GM12891 (cell line): ENCODE measurements at regions not wholly inside any gene's neighbourhood (a gene's known extent, or its start where the extent isn't known, plus 50 kb on each side); places are given as distances from the start of the nearest gene placed in this dataset.

Experiments used
- DNase-seq: peaks from one replicate; pipeline ENCODE4 v3.0.0; 2011; ENCODE audit warnings: low spot score; ENCODE audit not compliant: insufficient read length
- FAIRE-seq: peaks from 2 replicates; lab custom pipeline; 2011; peaks lifted over from hg19 to GRCh38; lab: Jason Lieb, UNC
- PAX5 ChIP-seq: IDR thresholded peaks from 2 replicates; pipeline ENCODE4 v1.6.1; 2011; ENCODE audit warnings: low read length, moderate library complexity, mild to moderate bottlenecking; ENCODE audit not compliant: insufficient read depth, severe bottlenecking
- POLR2A ChIP-seq: IDR thresholded peaks from 2 replicates; pipeline ENCODE4 v1.6.1; 2011; ENCODE audit warnings: low read depth, low read length, control low read depth
- POLR2AphosphoS5 ChIP-seq: IDR thresholded peaks from 2 replicates; pipeline ENCODE4 v1.6.1; 2011; ENCODE audit warnings: low read depth, low read length, control low read depth
- POU2F2 ChIP-seq: IDR thresholded peaks from 2 replicates; pipeline ENCODE4 v1.6.1; 2011; ENCODE audit warnings: low read depth, mild to moderate bottlenecking, control low read depth, low read length, moderate library complexity
- SPI1 ChIP-seq: IDR thresholded peaks from 2 replicates; pipeline ENCODE4 v1.6.1; 2011; ENCODE audit warnings: low read depth, low read length, control low read depth
- TAF1 ChIP-seq: IDR thresholded peaks from 2 replicates; pipeline ENCODE4 v1.6.1; 2011; ENCODE audit warnings: low read depth, low read length, control low read depth

GRCh38 chr2:116716038-116716437 is 1098.5 kb upstream of the DDX18 start:
- TF ChIP-seq SPI1 (no peak), TAF1 (no peak), POLR2A (no peak), PAX5 (no peak), POU2F2 (no peak), POLR2AphosphoS5 (no peak)
- FAIRE-seq (no peak), DNase-seq (no peak)

DNA sequence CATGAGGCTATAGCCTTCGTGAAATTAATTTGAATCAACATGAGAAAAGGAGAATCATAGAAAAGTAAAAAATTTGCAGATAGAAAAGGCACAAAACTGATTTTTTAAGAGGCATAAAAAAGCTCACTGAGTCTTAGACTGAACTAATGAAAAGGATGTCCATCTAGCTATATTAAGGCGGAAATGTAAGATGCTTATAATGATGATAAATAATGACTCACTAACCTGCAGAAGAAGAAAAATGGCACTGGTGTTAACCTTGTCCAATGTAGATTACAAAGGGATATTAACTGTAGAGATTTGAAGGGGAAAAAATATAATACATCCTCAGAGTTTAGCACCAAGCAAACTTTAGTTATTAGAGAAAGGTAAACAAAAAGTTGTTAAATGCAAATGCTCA is 1098.0 kb upstream of the DDX18 start:
- no peak for DNase-seq
- FAIRE-seq, result no peak

GRCh38 chr2:116717832-116718231 is 1096.7 kb upstream of the DDX18 start:
- TF ChIP-seq TAF1, result no peak
- FAIRE-seq (no peak), DNase-seq (no peak)

More for the DNA sequence above, 1098.0 kb upstream of the DDX18 start:
- TF ChIP-seq SPI1, result no peak
- TF ChIP-seq PAX5, result no peak
- no peak for TF ChIP-seq TAF1
- no peak for TF ChIP-seq POU2F2
- TF ChIP-seq POLR2A, result no peak
- no peak for TF ChIP-seq POLR2AphosphoS5

- FAIRE-seq, result no peak
- TF ChIP-seq POLR2AphosphoS5 (no peak), PAX5 (no peak), TAF1 (no peak)
- no peak for DNase-seq
Observed at GRCh38 chr2:116718451-116718850, 1096.0 kb upstream of the DDX18 start.

GRCh38 chr2:116719836-116720235 is 1094.7 kb upstream of the DDX18 start:
- DNase-seq, result no peak
- TF ChIP-seq POLR2AphosphoS5 (no peak), SPI1 (no peak), TAF1 (no peak), POLR2A (no peak), POU2F2 (no peak), PAX5 (no peak)
- FAIRE-seq, result no peak

DNA sequence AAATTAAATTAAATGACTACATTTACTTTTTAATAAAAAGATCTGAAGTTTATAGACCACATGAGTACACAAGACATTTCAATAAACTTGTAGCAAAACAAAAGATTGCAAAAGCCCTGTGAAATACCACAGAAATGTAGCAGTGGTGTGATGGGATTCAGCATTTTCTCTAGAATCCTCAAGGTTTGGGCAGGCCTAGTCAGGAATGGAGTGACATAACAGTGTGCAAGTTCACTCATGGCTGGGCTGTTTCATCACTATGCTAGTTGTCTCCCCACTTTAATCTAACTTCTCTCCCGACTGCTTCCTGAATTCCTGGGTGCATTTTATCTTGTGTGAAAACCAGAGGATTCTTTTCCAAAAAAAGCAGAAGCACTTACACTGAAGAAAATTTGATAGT is 1089.9 kb upstream of the DDX18 start:
- DNase-seq (no peak), FAIRE-seq (no peak)
- no peak for TF ChIP-seq SPI1
- no peak for TF ChIP-seq TAF1
- no peak for TF ChIP-seq POLR2A
- no peak for TF ChIP-seq POLR2AphosphoS5
- no peak for TF ChIP-seq POU2F2
- no peak for TF ChIP-seq PAX5

DNA sequence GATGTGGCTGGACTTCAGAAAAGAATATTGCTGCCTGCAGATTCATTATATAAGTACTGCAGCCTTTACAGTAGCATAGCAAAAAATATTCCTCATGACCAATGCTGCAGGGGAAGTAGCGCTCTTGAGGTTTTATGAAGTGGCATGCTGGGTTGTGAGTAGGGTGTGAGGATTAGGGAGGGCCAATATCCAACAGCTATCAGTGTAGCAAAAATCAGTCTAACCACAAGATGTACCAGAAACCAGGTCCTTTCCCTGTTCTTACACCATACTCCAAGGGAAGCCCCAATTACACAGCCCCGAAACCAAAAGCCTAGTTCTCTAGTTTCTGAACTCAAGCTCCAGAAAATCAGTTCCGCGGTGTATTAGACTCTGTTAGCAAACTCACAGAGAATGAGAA is 1082.2 kb upstream of the DDX18 start:
- TF ChIP-seq SPI1, result no peak
- TF ChIP-seq PAX5, result no peak
- no peak for TF ChIP-seq POU2F2
- TF ChIP-seq TAF1, result no peak
- TF ChIP-seq POLR2AphosphoS5, result no peak
- TF ChIP-seq POLR2A, result no peak
- DNase-seq, result no peak
- no peak for FAIRE-seq

DNA sequence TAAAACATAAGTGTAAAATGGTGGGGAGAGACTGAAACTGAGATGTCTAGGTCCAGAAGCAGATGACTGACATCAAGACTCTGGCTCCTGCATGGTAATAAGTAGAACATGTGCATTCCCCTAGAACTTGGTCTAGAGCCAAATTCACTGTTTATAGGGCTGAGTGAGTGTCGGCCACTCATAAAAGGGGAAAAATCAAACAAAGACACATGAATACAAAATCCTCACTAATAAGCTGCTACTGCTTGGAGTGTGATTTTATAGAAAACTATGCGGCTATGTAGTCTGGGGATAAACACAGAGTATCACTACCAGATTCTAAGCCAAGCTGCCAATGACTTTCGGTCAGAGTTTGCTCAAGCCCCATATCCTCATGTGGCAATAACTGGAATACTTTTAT is 1080.8 kb upstream of the DDX18 start:
- TF ChIP-seq TAF1 (no peak), SPI1 (no peak), PAX5 (no peak), POU2F2 (no peak), POLR2AphosphoS5 (no peak), POLR2A (no peak)
- FAIRE-seq, result no peak
- no peak for DNase-seq

GRCh38 chr2:116737951-116738350 is 1076.5 kb upstream of the DDX18 start:
- DNase-seq, result no peak
- TF ChIP-seq POLR2A (no peak), PAX5 (no peak), POU2F2 (no peak)
- no peak for FAIRE-seq

DNA sequence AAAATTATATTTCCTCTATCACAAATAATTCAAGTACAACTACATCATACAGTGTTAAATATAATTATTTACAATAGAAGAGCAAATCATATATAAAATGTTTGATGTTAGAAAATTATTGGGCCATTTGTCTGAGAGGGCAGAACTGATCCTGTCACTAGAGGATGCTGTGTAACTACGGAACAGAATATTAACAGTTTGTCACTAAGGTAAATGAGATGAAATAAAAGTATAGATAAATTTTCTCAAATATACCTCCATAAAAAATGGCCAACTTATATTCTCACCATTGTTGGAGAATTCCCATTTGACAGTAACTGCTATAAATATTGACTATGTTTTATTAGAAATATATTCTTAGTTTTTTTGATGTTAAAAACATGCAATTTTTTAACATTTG is 1067.4 kb upstream of the DDX18 start:
- no peak for TF ChIP-seq POU2F2
- no peak for TF ChIP-seq POLR2A
- no peak for TF ChIP-seq TAF1
- no peak for TF ChIP-seq SPI1
- TF ChIP-seq POLR2AphosphoS5, result no peak
- no peak for TF ChIP-seq PAX5
- DNase-seq (no peak), FAIRE-seq (no peak)
